ENCODE measurements at regions not wholly inside any gene's neighbourhood (a gene's known extent, or its start where the extent isn't known, plus 50 kb on each side); places are given as distances from the start of the nearest gene placed in this dataset.

GRCh38 chr1:234551032-234551378, 59.0 kb downstream of the IRF2BP2 start:
- TF ChIP-seq, protein P1, sequence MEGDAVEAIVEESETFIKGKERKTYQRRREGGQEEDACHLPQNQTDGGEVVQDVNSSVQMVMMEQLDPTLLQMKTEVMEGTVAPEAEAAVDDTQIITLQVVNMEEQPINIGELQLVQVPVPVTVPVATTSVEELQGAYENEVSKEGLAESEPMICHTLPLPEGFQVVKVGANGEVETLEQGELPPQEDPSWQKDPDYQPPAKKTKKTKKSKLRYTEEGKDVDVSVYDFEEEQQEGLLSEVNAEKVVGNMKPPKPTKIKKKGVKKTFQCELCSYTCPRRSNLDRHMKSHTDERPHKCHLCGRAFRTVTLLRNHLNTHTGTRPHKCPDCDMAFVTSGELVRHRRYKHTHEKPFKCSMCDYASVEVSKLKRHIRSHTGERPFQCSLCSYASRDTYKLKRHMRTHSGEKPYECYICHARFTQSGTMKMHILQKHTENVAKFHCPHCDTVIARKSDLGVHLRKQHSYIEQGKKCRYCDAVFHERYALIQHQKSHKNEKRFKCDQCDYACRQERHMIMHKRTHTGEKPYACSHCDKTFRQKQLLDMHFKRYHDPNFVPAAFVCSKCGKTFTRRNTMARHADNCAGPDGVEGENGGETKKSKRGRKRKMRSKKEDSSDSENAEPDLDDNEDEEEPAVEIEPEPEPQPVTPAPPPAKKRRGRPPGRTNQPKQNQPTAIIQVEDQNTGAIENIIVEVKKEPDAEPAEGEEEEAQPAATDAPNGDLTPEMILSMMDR (conservative IDR thresholded peaks at IDR 0.05): no peak
- TF ChIP-seq ZFX (IDR thresholded peaks at IDR 0.05): no peak
